Heart left ventricle (tissue), 13 donors: ENCODE measurements at regions not wholly inside any gene's neighbourhood (a gene's known extent, or its start where the extent isn't known, plus 50 kb on each side); places are given as distances from the start of the nearest gene placed in this dataset.

Experiments
- CTCF ChIP-seq, 12 donors: fragments of 200-600 bp; sonication (generic) in 4 of 12; IDR thresholded peaks; one replicate each; pipeline versions ENCODE4 v1.5.0 to v1.8.0; 2018 to 2022; ENCODE audit warnings: antibody characterized with exemption in 12 of 12, mild to moderate bottlenecking in 5 of 12
- POLR2A ChIP-seq, 2 donors: fragments of 450-650 bp; IDR thresholded peaks; one replicate each; pipeline ENCODE4 v1.6.1; 2017; ENCODE audit warnings: antibody characterized with exemption in 2 of 2, mild to moderate bottlenecking in 2 of 2, moderate library complexity in 2 of 2
- donor health status: ischemic (EF 13 %, LVEDD 7.1; RV severe dilation, severe dysfunction).
- donor health status: DM: no; HTN: yes; CAD: no.
- donor health status: DM: no; HTN: no; CAD: no.
- donor health status: ischemic (EF 25% LVEDD 6.9; RV normal size, moderate dysfunction).
- donor health status: ischemic (EF 25% LVEDD 5.7; RV mildly dilated, moderate dysfunction).
- donor health status: ischemic (EF 35%, LVEDD 5.7; RV mildly dilated, moderate dysfunction).
- donor health status: nonischemic (EF 11% LVEDD 7.7; RV severe dilation, severe dysfunction).
- donor health status: DM: yes; HTN: yes; CAD: no.
- donor health status: PGD.
- donor health status: ischemic (EF 29% LVEDD 5.4; RV normal size, mild dysfunction).
- donor health status: nonischemic (EF 23%, LVEDD 6.1; RV moderate dilation, normal function).

DNA sequence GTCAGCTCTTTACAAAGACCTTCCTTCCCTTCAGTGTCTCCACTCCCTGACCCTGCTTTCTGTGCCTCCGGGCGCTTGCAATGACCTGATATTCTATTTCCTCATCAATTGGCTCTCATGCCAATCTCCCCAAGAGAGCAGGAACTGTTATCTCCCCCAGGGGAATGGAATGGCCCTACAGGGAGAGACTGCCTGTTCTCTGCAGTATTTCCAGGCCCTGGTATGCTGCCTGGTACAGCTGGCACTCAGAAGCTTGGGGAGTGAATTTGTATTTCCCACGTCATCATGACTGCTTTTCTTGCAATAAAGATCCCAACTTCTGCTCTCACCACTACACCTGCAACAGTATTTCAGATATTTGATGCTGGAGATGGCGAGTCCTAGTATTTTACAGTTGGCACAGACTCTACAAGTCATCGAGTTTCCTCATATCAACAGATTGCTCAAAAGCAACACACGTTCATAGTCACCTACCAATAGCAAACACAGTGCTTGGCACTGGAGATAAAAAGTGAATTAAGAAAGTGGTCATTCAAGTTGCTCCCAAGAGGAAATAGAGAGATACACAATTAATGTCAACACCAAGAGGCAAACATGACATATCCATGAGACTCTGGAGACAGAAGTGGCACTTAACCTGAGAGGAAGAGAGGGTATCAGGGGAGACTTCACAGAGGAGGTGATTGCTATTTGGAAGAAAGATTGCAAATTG lies 90.5 kb upstream of the EGFL6 start:
- TF ChIP-seq CTCF (IDR thresholded peaks at IDR 0.05) (no peak), POLR2A (IDR thresholded peaks at IDR 0.05) (no peak)
